ENCODE measurements at regions not wholly inside any gene's neighbourhood (a gene's known extent, or its start where the extent isn't known, plus 50 kb on each side); places are given as distances from the start of the nearest gene placed in this dataset.

- Histone ChIP-seq H2AFZ (replicated peaks) (no peak overlapping the region), H3K36me3 (no peaks in the 10 kb centered on the region), H3K27ac (no peak overlapping the region), H3K27me3 (no peaks in the 10 kb centered on the region), H3K4me3 (no peak overlapping the region), H3F3A (ENCODE audit: low read depth) (no peaks in the 10 kb centered on the region), H3K9me3 (ENCODE audit: low read depth) (no peaks in the 10 kb centered on the region), H3K4me1 (no peaks in the 10 kb centered on the region), H3K79me2 (ENCODE audit: low read depth) (no peaks in the 10 kb centered on the region), H4K20me1 (ENCODE audit: low read depth) (no peaks in the 10 kb centered on the region), H3K4me2 (no peak overlapping the region), H3K9ac (no peak overlapping the region)
- Mint-ChIP-seq H3K36me3 (no peaks in the 10 kb centered on the region), H3K4me3 (no peak overlapping the region), H3K27ac (peak overlapping the region; percentile 21), H3K27me3 (ENCODE audit: insufficient read depth, low read depth) (peaks cover 3% of the 10 kb centered on the region), H3K4me1 (peaks cover 10% of the 10 kb centered on the region), H3K9me3 (no peaks in the 10 kb centered on the region)
- TF ChIP-seq EZH2 (IDR thresholded peaks at IDR 0.05): no peak
- no peak for DNase-seq (ENCODE audit: low spot score)
These were observed 104.7 kb upstream of the SLC66A3 start for GRCh38 chr2:11050565-11050964.

DNA sequence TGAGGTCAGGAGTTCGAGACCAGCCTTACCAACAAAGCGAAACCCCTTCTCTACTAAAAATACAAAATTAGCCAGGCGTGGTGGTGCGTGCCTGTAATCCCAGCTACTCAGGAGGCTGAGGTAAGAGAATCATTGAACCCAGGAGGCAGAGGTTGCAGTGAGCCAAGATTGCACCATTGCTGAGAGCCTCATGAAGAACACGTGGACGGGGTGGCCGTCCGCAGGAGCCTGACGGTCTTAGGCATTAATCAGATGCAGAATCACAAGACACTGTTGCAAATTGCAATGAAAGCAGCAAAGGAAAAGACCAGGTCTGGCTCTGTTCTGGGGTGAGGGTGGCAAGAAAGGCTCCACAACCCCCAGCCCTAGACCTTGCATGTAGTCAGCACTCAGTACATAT, 104.0 kb upstream of the SLC66A3 start:
- H3K36me3 Mint-ChIP-seq: no peaks in the 10 kb centered on the region
- no peaks in the 10 kb centered on the region for H3K79me2 ChIP-seq (ENCODE audit: low read depth)
- peaks cover 3% of the 10 kb centered on the region for H3K27me3 Mint-ChIP-seq (ENCODE audit: insufficient read depth, low read depth)
- no peaks in the 10 kb centered on the region for H3F3A ChIP-seq (ENCODE audit: low read depth)
- no peak overlapping the region for H3K4me3 Mint-ChIP-seq
- H3K36me3 ChIP-seq: no peaks in the 10 kb centered on the region
- peaks cover 10% of the 10 kb centered on the region for H3K4me1 Mint-ChIP-seq
- no peak overlapping the region for H3K9ac ChIP-seq
- no peaks in the 10 kb centered on the region for H3K27me3 ChIP-seq
- H3K9me3 ChIP-seq (ENCODE audit: low read depth): no peaks in the 10 kb centered on the region
- H3K27ac Mint-ChIP-seq: no peak overlapping the region
- H3K27ac ChIP-seq: no peak overlapping the region
- H3K9me3 Mint-ChIP-seq: no peaks in the 10 kb centered on the region
- no peaks in the 10 kb centered on the region for H4K20me1 ChIP-seq (ENCODE audit: low read depth)
- H3K4me2 ChIP-seq: no peak overlapping the region
- TF ChIP-seq EZH2 (IDR thresholded peaks at IDR 0.05) (no peak), EZH2phosphoT487 (IDR thresholded peaks at IDR 0.05) (no peak)
- TF ChIP-seq, protein P1, sequence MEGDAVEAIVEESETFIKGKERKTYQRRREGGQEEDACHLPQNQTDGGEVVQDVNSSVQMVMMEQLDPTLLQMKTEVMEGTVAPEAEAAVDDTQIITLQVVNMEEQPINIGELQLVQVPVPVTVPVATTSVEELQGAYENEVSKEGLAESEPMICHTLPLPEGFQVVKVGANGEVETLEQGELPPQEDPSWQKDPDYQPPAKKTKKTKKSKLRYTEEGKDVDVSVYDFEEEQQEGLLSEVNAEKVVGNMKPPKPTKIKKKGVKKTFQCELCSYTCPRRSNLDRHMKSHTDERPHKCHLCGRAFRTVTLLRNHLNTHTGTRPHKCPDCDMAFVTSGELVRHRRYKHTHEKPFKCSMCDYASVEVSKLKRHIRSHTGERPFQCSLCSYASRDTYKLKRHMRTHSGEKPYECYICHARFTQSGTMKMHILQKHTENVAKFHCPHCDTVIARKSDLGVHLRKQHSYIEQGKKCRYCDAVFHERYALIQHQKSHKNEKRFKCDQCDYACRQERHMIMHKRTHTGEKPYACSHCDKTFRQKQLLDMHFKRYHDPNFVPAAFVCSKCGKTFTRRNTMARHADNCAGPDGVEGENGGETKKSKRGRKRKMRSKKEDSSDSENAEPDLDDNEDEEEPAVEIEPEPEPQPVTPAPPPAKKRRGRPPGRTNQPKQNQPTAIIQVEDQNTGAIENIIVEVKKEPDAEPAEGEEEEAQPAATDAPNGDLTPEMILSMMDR (IDR thresholded peaks at IDR 0.05): no peak
- H3K4me1 ChIP-seq: no peaks in the 10 kb centered on the region
- no peak overlapping the region for H2AFZ ChIP-seq (replicated peaks)
- no peak overlapping the region for H3K4me3 ChIP-seq
- no peak for DNase-seq (ENCODE audit: low spot score)

DNA sequence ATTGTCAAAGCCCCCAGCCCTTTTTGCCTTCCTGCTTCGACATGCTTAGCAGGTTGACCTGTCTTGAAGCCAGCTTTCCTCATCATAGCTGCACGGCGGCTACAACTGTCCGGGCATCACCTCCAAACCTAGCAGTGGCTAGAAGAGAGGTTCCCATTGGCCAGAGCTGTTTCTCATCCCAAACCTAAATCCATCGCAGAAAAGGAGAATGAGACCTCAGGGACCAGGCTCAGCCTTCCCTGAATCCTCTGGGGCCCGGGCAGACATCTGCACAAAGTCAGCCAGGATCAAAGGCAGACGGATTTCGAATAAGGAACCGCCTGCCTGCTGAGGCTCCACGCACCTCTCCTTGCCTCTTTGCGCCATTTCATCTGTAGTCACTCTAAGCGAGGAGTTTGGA, 101.7 kb upstream of the SLC66A3 start:
- Mint-ChIP-seq H3K9me3 (no peaks in the 10 kb centered on the region), H3K27ac (no peak overlapping the region), H3K27me3 (ENCODE audit: insufficient read depth, low read depth) (peaks cover 6% of the 10 kb centered on the region), H3K4me1 (peaks cover 10% of the 10 kb centered on the region), H3K36me3 (no peaks in the 10 kb centered on the region), H3K4me3 (no peak overlapping the region)
- TF ChIP-seq EZH2phosphoT487 (IDR thresholded peaks at IDR 0.05): no peak
- TF ChIP-seq, protein P1 (IDR thresholded peaks at IDR 0.05): no peak
- no peak for TF ChIP-seq EZH2 (IDR thresholded peaks at IDR 0.05)
- H3K9ac ChIP-seq: no peak overlapping the region
- no peak overlapping the region for H3K4me2 ChIP-seq
- no peaks in the 10 kb centered on the region for H3K36me3 ChIP-seq
- H3K79me2 ChIP-seq (ENCODE audit: low read depth): no peaks in the 10 kb centered on the region
- H4K20me1 ChIP-seq (ENCODE audit: low read depth): no peaks in the 10 kb centered on the region
- no peak overlapping the region for H2AFZ ChIP-seq (replicated peaks)
- H3K27ac ChIP-seq: no peak overlapping the region
- no peak for DNase-seq (ENCODE audit: low spot score)
- H3K4me1 ChIP-seq: no peaks in the 10 kb centered on the region
- H3K4me3 ChIP-seq: no peak overlapping the region
- no peaks in the 10 kb centered on the region for H3K27me3 ChIP-seq
- no peaks in the 10 kb centered on the region for H3K9me3 ChIP-seq (ENCODE audit: low read depth)
- no peaks in the 10 kb centered on the region for H3F3A ChIP-seq (ENCODE audit: low read depth)

DNA sequence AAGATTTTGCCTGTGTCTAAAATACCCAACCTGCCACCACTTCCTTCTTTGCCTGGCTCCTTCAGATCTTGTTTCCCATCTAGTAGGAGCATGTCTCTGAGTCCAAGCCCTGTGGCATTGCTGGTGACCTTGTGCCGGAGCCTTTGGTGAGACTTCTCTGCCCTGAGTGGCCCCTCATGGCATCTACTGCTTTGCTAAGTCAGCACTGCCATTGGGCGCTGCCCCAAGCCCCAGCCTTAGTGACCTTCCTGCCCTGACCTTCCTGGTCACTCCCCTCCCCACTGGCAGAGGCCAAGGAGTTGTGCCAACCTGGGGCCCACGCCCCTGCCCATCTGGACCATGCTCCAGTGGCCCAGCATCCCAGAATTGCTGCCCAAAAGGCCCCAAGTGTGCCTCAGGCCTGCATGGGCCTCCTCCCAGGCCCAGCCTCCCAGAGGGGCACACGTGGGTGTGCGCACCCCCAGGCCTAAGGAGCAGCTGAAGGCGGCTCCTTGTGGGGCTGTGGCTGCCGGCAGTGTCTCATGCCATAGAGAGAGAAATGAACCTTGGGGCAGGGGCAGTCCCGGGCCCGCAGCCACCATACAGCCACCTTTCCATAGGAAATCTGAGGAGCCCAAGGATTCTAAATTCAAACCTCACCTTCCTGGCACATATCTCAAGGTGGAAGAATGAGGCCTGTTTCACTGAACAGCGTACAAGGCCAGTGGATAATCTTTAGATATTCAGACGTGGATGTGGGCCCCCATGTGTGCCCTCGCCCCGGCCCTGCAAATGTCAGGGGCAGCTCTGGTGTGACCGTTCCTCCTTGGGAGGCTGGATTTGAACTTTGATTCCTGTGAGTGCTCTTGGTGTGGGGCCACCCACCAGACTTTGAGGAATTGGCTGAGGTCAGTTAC, 100.2 kb upstream of the SLC66A3 start:
- Mint-ChIP-seq H3K36me3 (no peaks in the 10 kb centered on the region), H3K4me1 (peaks cover 10% of the 10 kb centered on the region), H3K9me3 (peaks cover under 1% of the 10 kb centered on the region), H3K27me3 (ENCODE audit: insufficient read depth, low read depth) (peaks cover 6% of the 10 kb centered on the region), H3K27ac (no peak overlapping the region), H3K4me3 (no peak overlapping the region)
- Histone ChIP-seq H3K4me3 (no peak overlapping the region), H3F3A (ENCODE audit: low read depth) (no peaks in the 10 kb centered on the region), H2AFZ (replicated peaks) (no peak overlapping the region), H4K20me1 (ENCODE audit: low read depth) (no peaks in the 10 kb centered on the region), H3K9me3 (ENCODE audit: low read depth) (no peaks in the 10 kb centered on the region), H3K4me1 (no peaks in the 10 kb centered on the region), H3K36me3 (no peaks in the 10 kb centered on the region), H3K27me3 (no peaks in the 10 kb centered on the region), H3K27ac (no peak overlapping the region), H3K4me2 (no peak overlapping the region), H3K9ac (no peak overlapping the region), H3K79me2 (ENCODE audit: low read depth) (no peaks in the 10 kb centered on the region)
- DNase-seq (ENCODE audit: low spot score): no peak
- TF ChIP-seq, protein P1 (IDR thresholded peaks at IDR 0.05): no peak
- no peak for TF ChIP-seq EZH2 (IDR thresholded peaks at IDR 0.05)
- TF ChIP-seq EZH2phosphoT487 (IDR thresholded peaks at IDR 0.05): no peak

Data from neural progenitor cell (in vitro differentiated cells).